ENCODE measurements at regions not wholly inside any gene's neighbourhood (a gene's known extent, or its start where the extent isn't known, plus 50 kb on each side); places are given as distances from the start of the nearest gene placed in this dataset.

- no peak for DNase-seq (ENCODE audit: low spot score)
- TF ChIP-seq CTCF (IDR thresholded peaks at IDR 0.05): no peak
- ATAC-seq (ENCODE audit: low FRiP score): no peak
Observed at GRCh38 chr14:80003138-80003537, 208.2 kb downstream of the DIO2 start.

- DNase-seq (ENCODE audit: low spot score) (no peak), ATAC-seq (ENCODE audit: low FRiP score) (no peak)
- TF ChIP-seq CTCF (IDR thresholded peaks at IDR 0.05): no peak
Observed at GRCh38 chr14:79997509-79998208, 213.6 kb downstream of the DIO2 start.

- ATAC-seq (ENCODE audit: low FRiP score): no peak
Observed at GRCh38 chr14:79992407-79993198, 218.7 kb downstream of the DIO2 start.

GRCh38 chr14:79991866-79992265, 219.4 kb downstream of the DIO2 start:
- DNase-seq (ENCODE audit: low spot score) (no peak), ATAC-seq (ENCODE audit: low FRiP score) (no peak)

More at GRCh38 chr14:79992407-79993198, 218.7 kb downstream of the DIO2 start:
- no peak for TF ChIP-seq CTCF (IDR thresholded peaks at IDR 0.05)
- DNase-seq (ENCODE audit: low spot score): no peak

GRCh38 chr14:79989990-79990389, 221.3 kb downstream of the DIO2 start:
- no peak for ATAC-seq (ENCODE audit: low FRiP score)
- no peak for DNase-seq (ENCODE audit: low spot score)
- no peak for TF ChIP-seq CTCF (IDR thresholded peaks at IDR 0.05)

More at GRCh38 chr14:79991866-79992265, 219.4 kb downstream of the DIO2 start:
- no peak for TF ChIP-seq CTCF (IDR thresholded peaks at IDR 0.05)

GRCh38 chr14:79986251-79986650, 225.1 kb downstream of the DIO2 start:
- TF ChIP-seq CTCF (IDR thresholded peaks at IDR 0.05): no peak
- DNase-seq (ENCODE audit: low spot score) (no peak), ATAC-seq (ENCODE audit: low FRiP score) (no peak)
